CD14-positive monocyte (primary cell): ENCODE measurements at regions not wholly inside any gene's neighbourhood (a gene's known extent, or its start where the extent isn't known, plus 50 kb on each side); places are given as distances from the start of the nearest gene placed in this dataset.

Experiments used
- DNase-seq, 3 donors: peaks; one replicate each; pipeline ENCODE4 v3.0.0-alpha.2; 2011 to 2022
- H2AFZ ChIP-seq: 2 replicates; pipeline ENCODE4 v1.6.0; 2012; ENCODE audit warnings: mild to moderate bottlenecking, low read depth, low read length, inconsistent platforms; ENCODE audit not compliant: insufficient read depth, poor library complexity, severe bottlenecking
- H3K27ac ChIP-seq, 2 donors: 1 replicate in 1 of 2; 2 replicates in 1 of 2; pipeline ENCODE4 v1.5.1; 2012 to 2013; ENCODE audit warnings: low read length in 2 of 2, control low read depth in 1 of 2, inconsistent platforms in 1 of 2, low read depth in 1 of 2, mild to moderate bottlenecking in 1 of 2
- H3K27me3 ChIP-seq, 2 donors: one replicate each; pipeline versions ENCODE4 v1.6.0 to v1.6.1; 2011 to 2013; ENCODE audit warnings: low read length in 2 of 2; ENCODE audit not compliant: control insufficient read depth in 2 of 2, insufficient read depth in 2 of 2
- H3K36me3 ChIP-seq, 2 donors: replicated peaks in 1 of 2; 1 replicate in 1 of 2; 2 replicates in 1 of 2; pipeline versions ENCODE4 v1.5.1 to v1.6.1; 2012 to 2013; ENCODE audit warnings: low read length in 2 of 2, control low read depth in 1 of 2, inconsistent platforms in 1 of 2, mild to moderate bottlenecking in 1 of 2; ENCODE audit not compliant: insufficient read depth in 2 of 2, control insufficient read depth in 1 of 2
- H3K4me1 ChIP-seq, 2 donors: 1 replicate in 1 of 2; 2 replicates in 1 of 2; pipeline versions ENCODE4 v1.5.1 to v1.6.1; 2012 to 2013; ENCODE audit warnings: low read length in 2 of 2, control low read depth in 1 of 2, inconsistent platforms in 1 of 2, mild to moderate bottlenecking in 1 of 2, moderate library complexity in 1 of 2; ENCODE audit not compliant: insufficient read depth in 2 of 2, control insufficient read depth in 1 of 2
- H3K4me2 ChIP-seq: replicated peaks from 2 replicates; pipeline ENCODE3; 2012; ENCODE audit warnings: low read length, moderate library complexity, mild to moderate bottlenecking; ENCODE audit not compliant: poor library complexity, severe bottlenecking; ENCODE audit errors: extremely low read depth
- H3K4me3 ChIP-seq, 3 experiments: fragments of 200-600 bp in 1 of 3; sonication (generic) in 1 of 3; replicated peaks in 1 of 3; 1 replicate in 2 of 3; 2 replicates in 1 of 3; pipeline ENCODE4 v1.5.1; 2011 to 2013; ENCODE audit warnings: low read length in 3 of 3, mild to moderate bottlenecking in 3 of 3, control low read depth in 2 of 3, low read depth in 2 of 3, inconsistent platforms in 1 of 3, moderate library complexity in 1 of 3
- H3K79me2 ChIP-seq: 2 replicates; pipeline ENCODE4 v1.6.0; 2012; ENCODE audit warnings: mild to moderate bottlenecking, control low read depth, inconsistent platforms, low read length, moderate library complexity; ENCODE audit not compliant: insufficient read depth
- H3K9ac ChIP-seq: 2 replicates; pipeline ENCODE4 v1.6.0; 2017; ENCODE audit warnings: low read length, mild to moderate bottlenecking; ENCODE audit not compliant: insufficient read depth, poor library complexity, severe bottlenecking
- H3K9me3 ChIP-seq, 2 donors: replicated peaks in 1 of 2; 1 replicate in 1 of 2; 2 replicates in 1 of 2; pipeline versions ENCODE4 v1.5.1 to v1.6.1; 2012 to 2013; ENCODE audit warnings: low read length in 2 of 2, control low read depth in 1 of 2; ENCODE audit not compliant: control insufficient read depth in 1 of 2, insufficient read depth in 1 of 2
- H4K20me1 ChIP-seq: 2 replicates; pipeline ENCODE4 v1.6.0; 2012; ENCODE audit warnings: mild to moderate bottlenecking, low read length, control low read depth, moderate library complexity; ENCODE audit not compliant: insufficient read depth
- H3K27ac Mint-ChIP-seq, 7 donors: one replicate each; pipeline ENCODE4 v1.8.0; 2020; ENCODE audit warnings: mild to moderate bottlenecking in 7 of 7, mixed read lengths in 7 of 7, moderate library complexity in 6 of 7, inconsistent platforms in 2 of 7
- H3K27me3 Mint-ChIP-seq, 3 donors: one replicate each; pipeline ENCODE4 v1.8.0; 2021 to 2022; ENCODE audit warnings: low read depth in 3 of 3, mild to moderate bottlenecking in 3 of 3, mixed read lengths in 3 of 3, moderate library complexity in 3 of 3, inconsistent platforms in 1 of 3
- H3K36me3 Mint-ChIP-seq, 2 donors: one replicate each; pipeline ENCODE4 v1.8.0; 2020; ENCODE audit warnings: mixed read lengths in 2 of 2, inconsistent platforms in 1 of 2, mild to moderate bottlenecking in 1 of 2
- H3K4me1 Mint-ChIP-seq: one replicate; pipeline ENCODE4 v1.8.0; 2020; ENCODE audit warnings: mild to moderate bottlenecking, mixed read lengths
- H3K4me3 Mint-ChIP-seq, 2 donors: one replicate each; pipeline ENCODE4 v1.8.0; 2020; ENCODE audit warnings: mild to moderate bottlenecking in 2 of 2, mixed read lengths in 2 of 2, moderate library complexity in 1 of 2
- H3K9me3 Mint-ChIP-seq, 7 donors: one replicate each; pipeline ENCODE4 v1.8.0; 2020 to 2022; ENCODE audit warnings: mixed read lengths in 7 of 7, mild to moderate bottlenecking in 6 of 7, moderate library complexity in 6 of 7, inconsistent platforms in 2 of 7
- CTCF ChIP-seq: fragments of 200-600 bp; IDR thresholded peaks from one replicate; pipeline ENCODE4 v1.8.0; 2022; ENCODE audit warnings: antibody characterized with exemption, mild to moderate bottlenecking
- WGBS: methylation state at CpG from one replicate; pipeline ENCODE4 v1.1.5; 2013; ENCODE audit warnings: missing lambda C conversion rate; ENCODE audit not compliant: insufficient coverage; 5-methylcytosine and 5-hydroxymethylcytosine counted together
- intact Hi-C, 2 donors: fragments of 100-400 bp; cut with micrococcal nuclease; formaldehyde crosslinking; loops; one replicate each; pipeline versions ENCODE4 v1.15.0 to v1.15.1; 2023

GRCh38 chr11:80188076-80188627 lies 747.3 kb upstream of the TENM4 start:
- Mint-ChIP-seq H3K4me3 (no peak overlapping the region), H3K4me1 (no peaks in the 10 kb centered on the region), H3K9me3 (peaks cover 0 to 5% (median 4%) of the 10 kb centered on the region in 7 donors), H3K27me3 (peaks cover 0 to 3% (median 0%) of the 10 kb centered on the region in 3 donors), H3K27ac (no peak overlapping the region), H3K36me3 (no peaks in the 10 kb centered on the region)
- Histone ChIP-seq H3K4me2 (no peak overlapping the region), H4K20me1 (no peaks in the 10 kb centered on the region), H3K4me3 (no peak overlapping the region), H3K9me3 (peaks cover 0 to 2% of the 10 kb centered on the region in 2 donors), H3K4me1 (no peaks in the 10 kb centered on the region), H3K9ac (no peak overlapping the region), H3K79me2 (no peaks in the 10 kb centered on the region), H3K36me3 (no peaks in the 10 kb centered on the region), H3K27me3 (no peaks in the 10 kb centered on the region), H3K27ac (no peak overlapping the region), H2AFZ (no peak overlapping the region)
- no peak for DNase-seq
- no peak for TF ChIP-seq CTCF
- intact Hi-C loops = no loop called here
- no CpG with 5 or more reads among the region's 2 CpGs for WGBS

- Mint-ChIP-seq H3K4me1 (no peaks in the 10 kb centered on the region), H3K27me3 (peaks cover 0 to 3% (median 0%) of the 10 kb centered on the region in 3 donors), H3K27ac (no peak overlapping the region), H3K4me3 (no peak overlapping the region), H3K9me3 (peaks cover 0 to 6% (median 2%) of the 10 kb centered on the region in 7 donors), H3K36me3 (no peaks in the 10 kb centered on the region)
- Histone ChIP-seq H3K9me3 (peaks cover 1 to 4% of the 10 kb centered on the region in 2 donors), H3K4me3 (no peak overlapping the region), H3K4me1 (no peaks in the 10 kb centered on the region), H2AFZ (no peak overlapping the region), H3K36me3 (no peaks in the 10 kb centered on the region), H4K20me1 (no peaks in the 10 kb centered on the region), H3K79me2 (no peaks in the 10 kb centered on the region), H3K9ac (no peak overlapping the region), H3K4me2 (no peak overlapping the region), H3K27ac (no peak overlapping the region), H3K27me3 (no peaks in the 10 kb centered on the region)
- intact Hi-C loops = no loop called here
- TF ChIP-seq CTCF = no peak
- DNase-seq = no peak
- no CpG with 5 or more reads among the region's 3 CpGs for WGBS
These were observed 745.9 kb upstream of the TENM4 start for GRCh38 chr11:80186692-80187091.
